HG02678 (cell line): ENCODE measurements at regions not wholly inside any gene's neighbourhood (a gene's known extent, or its start where the extent isn't known, plus 50 kb on each side); places are given as distances from the start of the nearest gene placed in this dataset.

ENCODE experiments used
- ATAC-seq: cut with Tn5 transposase; IDR thresholded peaks from one replicate; pipeline ENCODE4 v1.9.1; 2021; ENCODE audit warnings: mild to moderate bottlenecking, moderate library complexity; ENCODE audit not compliant: unreplicated experiment

DNA sequence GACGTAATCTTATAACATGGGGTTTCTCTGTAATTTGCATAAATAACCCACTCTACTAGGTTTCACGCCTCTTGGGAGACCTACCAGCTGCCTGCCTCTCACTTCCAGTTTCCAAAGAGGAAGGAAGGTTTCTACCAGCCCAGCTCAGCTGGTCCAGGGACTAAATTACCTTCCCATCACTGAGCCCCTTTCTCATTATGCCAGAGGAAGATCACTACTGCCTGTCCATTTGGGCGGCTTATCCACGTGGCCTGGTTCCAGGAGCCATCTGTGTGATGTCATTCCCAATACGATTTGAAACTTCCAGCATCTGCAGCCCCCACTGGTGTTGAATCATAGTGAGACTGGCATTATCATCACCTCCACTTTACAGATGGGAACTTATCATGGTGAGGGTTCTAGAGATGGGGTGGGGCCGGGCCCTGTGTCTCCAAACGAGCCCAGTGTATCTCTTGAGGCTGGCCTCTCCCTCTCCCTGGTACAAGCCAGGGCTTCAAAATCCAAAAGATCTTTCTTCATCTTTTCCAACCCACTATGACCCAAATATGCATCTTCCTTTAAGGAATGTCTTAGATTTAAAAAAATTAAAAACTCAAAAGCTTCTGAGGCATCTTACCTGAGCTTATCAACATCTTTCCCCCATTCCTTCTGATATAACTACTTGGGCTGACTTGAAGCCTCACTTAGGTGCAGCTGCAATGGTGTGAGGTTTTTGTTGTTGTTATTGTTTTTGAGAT lies 140.8 kb downstream of the DDX1 start:
- ATAC-seq: peak; percentile 95

DNA sequence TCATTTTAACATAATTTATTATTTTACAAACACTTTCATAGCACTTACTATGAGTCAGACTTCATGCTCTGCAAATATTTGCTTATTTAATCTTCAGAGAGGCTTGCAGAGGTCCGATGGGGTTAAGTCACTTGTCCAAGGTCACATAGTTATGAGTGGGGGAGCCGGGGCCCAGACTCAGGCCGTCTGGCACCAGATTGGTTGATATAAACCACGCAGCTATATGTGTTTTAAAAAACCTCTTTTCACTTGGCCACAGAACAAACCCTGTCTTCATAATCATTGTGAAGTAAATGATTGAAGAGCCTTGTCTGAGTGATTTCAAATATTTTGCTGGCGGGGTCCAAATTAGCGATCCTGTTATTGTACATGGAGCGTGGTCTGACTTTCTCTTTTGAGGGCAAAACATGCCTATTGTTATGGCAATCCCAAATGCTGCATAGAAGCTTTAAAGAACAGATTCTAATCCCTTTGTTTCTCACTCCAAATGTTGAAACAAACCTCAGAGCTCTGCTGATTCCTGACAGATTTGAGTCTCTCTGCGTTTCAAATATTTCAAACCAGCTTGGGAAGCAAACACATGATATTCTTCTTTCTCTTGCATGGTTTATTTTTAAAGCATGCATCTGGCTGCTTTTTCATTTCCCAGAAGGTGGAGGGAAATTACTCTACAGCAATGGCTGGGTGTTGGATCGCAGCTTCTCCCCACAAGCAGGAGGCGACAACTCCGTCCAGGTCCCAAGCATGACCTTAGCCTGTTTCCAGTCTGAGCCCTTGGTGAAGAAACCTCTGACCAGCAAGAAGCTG lies 142.4 kb downstream of the DDX1 start:
- no peak for ATAC-seq

DNA sequence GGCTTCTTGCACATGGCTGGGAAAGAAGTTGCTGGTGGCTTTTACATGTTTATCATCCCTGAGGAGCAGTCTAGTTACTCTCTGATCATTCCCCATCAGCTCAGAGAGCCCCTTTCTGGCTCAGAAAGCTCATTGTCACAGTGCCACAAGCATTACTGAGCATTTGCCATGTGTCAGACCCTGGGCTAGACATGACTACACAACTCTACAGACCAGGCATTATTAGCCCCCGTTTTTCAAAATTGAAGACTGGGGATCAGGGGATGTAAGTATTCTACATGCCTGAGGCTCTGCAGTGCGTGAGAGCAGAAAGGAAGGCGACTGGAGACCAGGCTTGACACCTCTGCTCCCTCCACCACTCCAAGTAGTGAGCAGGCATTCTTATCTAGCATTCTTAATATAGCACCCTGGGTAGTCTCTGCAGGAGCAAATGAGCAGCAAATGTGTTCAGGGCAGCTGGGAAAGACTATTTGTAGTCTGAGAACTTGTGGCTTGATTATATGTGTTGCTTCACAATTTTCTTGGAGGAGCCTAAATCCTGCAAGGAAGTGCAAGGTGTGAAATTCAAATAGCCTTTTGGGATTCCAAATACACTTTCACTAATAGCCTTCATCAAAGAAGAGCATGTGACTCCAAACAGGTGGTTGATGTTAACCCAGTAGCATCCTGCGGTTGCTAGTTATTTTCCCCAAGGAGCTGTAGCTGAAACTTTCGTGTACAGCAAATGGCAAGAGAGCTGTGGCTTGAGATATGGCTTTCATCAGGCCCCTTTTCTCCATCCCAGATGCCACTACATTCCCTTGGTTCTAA lies 143.2 kb downstream of the DDX1 start:
- no peak for ATAC-seq

DNA sequence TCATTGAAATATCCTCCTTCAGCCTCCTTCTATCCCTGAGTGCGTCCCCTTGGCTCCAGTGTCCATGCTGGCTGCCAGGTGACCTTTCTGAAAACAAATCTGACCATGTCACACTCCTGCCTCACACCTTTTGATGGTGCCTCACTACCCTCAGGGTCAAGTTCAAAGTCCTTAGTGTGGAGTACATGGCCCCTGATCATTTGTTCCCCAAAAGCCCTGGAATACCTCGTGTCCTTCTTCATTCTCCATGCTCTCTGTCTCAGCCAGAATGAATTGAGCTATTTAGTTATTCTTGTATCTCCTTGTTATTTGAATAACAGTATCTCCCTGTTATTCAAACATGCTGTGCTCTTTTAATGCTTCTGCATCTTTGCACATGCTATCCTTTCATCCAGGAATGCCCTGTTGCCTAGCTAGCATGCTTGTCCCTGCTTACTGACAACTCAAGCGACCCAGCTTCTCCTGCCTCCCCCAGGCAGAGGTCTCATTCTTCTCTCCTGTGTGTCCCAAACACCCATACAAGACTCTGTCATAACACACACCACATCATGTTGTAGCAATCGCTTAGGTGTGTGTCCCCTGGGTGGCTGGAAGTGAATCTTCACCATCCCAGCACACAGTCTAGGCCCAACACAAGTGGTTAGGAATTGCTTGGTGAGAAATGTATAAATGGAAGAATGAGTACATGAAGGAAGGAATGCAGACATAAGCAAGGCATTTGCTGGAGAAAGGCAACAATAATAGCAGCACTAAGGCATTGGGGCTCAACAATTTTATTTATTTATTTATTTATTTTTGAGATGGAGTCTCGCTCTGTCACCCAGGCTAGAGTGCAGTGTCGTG lies 144.0 kb downstream of the DDX1 start:
- ATAC-seq: no peak

DNA sequence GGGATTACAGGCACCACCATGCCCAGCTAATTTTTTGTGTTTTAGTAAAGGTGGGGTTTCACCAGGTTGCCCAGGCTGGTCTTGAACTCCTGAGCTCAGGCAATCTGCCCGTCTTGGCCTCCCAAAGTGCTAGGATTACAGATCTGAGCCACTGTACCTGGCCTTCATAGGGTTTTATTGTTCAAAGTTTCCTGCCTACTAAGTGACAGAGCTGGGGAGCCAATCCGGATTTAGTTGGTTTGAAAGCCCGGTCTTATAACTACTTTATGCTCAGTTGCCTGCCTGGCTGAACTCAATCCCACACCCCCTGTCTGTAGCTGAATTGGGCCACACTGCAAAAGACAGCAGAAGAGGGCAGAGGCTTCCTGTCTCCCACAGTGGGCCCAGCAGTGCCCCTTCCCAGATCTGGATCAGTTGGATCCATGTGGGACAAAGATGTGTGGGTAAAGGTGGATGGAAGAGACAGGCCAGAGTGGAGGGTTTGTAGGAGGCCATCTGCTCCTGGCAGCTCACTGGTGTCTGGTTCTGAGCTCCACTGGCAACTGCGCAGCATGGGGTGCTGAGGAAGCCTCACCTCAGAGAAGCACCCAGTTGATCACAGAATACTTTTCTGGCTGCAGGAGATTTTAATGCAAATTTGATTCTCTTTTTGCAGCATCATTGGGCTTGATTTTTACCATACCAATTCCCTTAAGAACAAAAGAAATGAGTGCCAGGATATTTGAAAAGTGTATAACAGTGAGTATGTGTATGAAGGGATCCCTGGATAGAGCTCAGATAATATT lies 144.9 kb downstream of the DDX1 start:
- ATAC-seq: no peak

DNA sequence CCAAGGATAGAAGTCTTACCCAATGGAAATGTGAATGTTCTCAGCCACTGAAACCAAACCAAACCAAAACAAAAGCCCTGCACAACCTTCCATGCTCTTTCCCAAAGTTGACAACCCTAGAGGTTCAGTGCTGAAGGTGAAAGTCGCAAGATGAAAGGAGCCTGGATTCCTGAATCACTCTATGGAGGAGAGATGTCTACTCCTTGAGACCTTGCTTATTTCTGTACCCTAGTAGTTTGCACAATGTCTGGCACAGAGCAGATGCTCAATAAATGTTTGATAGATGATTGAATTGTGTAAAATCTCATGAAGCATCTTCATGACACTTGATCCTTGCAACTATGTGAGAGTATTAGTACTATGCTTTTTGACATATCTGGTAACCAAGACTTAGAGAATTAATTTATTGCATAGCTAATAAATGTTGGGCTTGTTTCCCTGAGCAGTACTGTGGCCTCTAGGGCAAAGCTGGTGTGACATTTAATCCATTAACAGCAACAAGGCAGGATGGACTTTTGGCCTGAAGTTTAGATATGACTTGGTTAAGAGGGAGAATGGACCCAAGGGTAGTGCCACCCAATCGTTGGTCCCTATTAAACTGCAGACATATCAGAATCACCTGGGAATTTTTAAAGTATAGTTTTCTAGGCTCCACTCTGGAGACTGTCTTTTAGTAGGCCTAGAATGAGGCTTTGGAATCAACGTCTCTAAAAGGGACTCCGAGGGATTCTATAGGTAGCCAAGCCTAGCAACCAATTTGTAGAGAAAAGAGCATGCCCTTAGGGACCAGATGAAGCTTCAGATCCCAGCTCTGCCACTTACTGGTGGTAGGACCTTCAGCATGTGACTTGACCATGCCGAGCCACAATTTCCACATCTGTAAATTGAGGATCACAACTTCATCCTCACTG lies 145.9 kb downstream of the DDX1 start:
- no peak for ATAC-seq

DNA sequence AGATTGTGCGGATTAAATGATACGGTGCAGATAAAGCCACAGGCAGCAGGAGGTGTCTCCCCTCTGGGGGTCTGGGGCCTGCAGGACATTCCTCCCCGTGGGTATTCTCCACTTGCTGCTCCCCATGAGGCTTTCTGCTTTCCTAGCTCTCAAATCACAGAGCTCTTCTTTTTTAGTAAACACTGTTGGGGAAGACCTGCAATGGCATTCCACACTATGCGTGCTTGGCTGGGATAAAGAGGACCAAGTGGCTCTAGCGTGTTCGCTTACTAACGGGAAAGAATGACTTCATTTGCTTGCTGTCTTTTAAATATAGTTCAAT lies 146.5 kb downstream of the DDX1 start:
- no peak for ATAC-seq

DNA sequence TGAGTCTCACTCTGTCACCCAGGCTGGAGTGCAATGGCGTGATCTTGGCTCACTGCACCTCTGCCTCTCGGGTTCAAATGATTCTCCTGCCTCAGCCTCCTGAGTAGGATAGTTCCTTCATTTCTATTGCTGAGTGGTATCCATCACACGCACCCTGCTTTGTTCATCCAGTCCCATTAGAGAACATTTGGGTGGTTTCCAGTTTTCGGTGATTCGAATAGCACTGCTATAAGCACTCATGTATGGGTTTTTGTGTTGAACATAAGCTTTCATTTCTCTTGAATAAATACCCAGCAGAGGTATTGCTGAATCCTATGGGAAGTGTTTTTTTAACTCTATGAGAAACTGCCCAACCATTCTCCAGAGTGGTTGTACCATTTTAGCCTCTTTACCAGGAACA lies 147.3 kb downstream of the DDX1 start:
- ATAC-seq: no peak

DNA sequence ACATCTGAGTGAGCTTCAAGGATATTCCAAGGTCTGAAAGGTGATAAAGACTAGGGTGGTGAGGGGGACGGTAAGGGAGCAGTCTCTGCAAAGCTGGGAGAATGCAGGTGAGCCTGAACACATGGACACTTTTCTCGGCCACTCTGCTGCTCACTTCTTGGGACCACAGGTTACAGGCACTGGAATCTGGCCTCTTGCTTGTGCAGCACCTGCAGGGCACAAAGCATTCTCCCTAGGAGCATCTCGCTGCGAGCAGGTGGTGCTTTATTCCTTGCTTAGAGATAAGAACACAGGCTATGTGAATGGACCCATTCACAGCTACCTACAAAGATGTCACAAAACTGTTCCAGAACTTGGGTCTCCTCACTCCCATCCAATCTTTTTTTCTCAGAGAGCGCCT lies 153.2 kb downstream of the DDX1 start:
- ATAC-seq: no peak

DNA sequence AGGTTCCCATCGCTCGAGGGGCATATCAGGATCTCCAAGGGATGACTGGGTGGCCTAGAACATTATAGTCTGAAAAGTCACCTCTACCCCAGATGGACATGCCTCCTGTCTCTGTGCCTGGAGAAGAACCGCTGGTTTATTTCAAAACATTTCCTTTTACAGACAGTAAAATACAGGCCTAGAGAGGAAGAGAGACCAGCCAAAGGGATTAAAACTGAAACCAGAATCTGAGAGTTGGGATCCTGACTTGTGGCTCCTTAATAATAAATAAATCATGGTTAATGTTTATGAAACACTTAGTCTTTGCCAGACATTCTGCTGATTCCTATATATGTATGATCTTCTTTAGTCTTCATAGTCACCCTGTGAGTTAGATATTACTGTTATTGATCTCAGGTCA lies 153.7 kb downstream of the DDX1 start:
- no peak for ATAC-seq

DNA sequence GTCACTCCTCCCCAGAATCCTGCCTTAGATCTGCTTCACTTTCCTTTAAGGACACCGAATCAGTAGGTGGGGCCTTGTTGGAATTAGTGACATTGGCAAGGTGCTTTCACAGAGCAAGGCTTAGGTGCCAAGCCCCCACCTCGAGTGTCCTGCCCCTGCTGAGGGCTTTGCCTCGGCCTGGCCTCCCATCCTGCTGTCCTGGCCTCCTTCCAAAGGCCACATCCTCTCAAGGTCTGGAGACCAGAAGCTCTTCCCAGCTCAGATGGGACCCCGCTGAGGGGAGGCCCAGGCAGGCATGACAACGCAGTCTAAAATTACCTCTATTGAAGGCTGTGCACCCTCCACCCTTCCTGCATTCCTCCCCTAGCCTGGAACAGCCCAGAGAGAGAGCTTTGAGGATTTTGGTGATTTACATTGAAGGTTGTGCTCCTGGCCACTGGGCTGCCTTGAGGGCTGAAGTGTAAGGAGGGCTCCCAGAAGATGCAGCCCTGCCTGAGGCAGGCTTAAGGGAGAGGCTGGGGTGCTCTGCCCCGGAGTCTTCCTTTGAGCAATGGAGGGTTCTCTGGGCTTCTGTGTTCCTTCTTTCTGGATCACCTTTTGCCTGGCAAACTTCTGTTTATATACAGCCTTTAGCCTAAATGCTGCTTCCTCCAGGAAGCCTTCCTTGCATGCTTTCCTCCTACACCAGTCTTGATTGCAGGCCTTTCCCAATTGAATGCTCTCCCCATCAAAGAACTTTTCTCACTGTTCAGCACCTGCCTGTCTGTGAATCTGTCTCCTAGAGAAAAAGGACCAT lies 154.4 kb downstream of the DDX1 start:
- ATAC-seq: no peak

DNA sequence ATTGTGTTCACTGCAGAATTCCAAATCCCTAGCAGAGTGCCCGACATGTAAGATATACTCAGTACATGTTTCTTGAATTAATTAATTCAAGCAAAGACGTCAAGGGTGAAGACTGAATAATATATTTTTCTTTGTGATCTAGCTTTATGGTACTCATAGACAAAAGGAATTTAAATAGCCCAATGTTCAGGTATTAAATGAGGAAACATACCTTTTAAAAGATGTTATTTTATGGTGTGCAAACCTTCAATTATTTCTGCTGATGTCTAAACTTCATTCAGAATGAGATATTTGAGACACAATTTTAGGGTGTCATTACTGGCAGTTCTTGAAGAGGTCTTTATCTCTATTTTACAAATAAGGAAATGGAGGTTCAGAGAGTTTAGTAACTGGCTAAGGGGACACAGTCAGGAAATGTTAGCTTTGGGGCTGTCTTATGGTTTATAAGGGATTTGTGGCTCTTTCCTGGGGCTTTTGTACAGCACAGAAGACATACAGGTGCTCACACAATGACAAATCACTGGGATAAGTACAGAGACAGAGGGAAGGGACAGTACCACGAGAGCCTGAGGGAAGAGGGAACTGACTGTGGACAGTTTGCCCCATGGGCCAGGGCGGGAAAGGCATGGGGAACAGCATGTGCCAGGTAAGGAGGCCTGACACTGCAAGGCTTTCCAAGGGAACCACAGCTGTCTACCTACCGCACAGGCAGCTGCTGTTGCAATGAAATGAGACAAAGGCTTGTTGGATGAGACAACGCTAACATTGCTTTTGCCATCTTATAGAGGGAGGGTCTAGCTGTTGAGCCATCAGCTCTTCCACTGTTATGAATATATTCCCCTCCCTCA lies 155.3 kb downstream of the DDX1 start:
- ATAC-seq: no peak

DNA sequence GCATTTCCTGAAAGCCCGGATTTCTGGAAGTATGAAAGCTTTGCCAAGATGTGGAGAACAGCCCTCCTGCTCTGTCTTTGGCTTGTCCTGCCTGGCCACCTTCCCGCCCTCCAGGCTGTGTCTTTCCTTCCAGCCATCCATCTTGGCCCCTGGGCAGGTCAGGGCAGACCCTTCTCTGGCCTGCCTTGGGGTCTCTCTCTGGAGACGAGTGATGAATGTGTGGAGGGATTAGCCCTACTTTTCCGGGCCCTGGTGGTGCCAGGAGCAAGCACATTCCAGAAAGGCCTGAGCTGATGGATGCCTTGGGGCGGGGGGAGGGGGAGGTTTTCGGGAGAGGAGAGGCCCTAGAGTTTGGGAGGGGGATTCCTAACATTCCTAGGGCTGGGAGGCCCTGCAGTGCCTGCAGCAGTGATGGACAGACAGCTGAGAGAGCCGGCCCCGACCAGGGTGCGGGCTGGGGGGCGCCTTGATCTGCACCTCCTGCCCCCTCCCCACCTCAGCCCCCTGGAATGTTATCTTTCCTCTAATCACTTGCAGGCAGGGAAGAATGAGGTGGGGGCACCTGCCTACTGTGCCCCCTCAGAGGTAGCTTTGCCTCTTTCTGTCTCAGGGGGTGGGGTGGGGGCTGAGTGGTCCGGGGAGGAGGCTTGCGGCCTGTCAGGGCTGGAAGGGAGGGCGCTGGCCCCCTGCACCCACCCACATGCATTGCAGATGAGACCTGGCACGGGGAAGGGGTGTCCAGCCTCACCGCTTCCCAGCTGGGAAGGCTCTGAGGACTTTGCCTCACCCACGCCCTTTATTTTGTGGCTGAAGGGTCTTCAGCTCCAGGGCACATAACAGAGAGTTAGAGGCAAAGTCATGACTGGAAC lies 156.2 kb downstream of the DDX1 start:
- no peak for ATAC-seq

DNA sequence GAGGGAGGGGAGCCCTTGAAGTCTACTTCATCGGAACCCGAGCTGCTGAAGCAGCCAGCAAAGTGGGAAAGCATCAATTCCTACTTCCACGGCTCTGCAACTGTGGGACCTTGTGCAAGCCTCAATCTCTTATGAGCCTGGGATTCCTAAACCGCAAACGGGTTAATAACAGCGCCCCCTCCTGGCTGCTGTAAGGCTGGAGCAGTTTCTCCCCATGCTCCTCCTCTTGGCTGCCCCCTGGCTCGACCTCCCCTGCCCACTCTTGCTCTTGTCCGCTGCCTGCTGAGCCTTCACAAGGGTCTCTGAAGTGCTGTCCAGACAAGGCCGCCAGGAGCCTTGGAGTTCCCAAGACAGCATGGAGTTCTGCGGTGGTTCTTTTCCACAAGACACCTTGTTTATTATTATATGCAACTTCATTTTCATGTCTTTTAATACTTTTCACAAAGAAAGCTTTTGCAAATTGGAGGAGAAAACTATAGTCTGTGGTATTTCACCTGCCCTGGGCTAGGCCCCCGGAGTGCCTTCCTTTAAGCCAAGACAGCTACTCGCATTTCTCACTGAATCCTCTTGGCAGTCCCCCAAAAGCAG lies 157.2 kb downstream of the DDX1 start:
- ATAC-seq: no peak

DNA sequence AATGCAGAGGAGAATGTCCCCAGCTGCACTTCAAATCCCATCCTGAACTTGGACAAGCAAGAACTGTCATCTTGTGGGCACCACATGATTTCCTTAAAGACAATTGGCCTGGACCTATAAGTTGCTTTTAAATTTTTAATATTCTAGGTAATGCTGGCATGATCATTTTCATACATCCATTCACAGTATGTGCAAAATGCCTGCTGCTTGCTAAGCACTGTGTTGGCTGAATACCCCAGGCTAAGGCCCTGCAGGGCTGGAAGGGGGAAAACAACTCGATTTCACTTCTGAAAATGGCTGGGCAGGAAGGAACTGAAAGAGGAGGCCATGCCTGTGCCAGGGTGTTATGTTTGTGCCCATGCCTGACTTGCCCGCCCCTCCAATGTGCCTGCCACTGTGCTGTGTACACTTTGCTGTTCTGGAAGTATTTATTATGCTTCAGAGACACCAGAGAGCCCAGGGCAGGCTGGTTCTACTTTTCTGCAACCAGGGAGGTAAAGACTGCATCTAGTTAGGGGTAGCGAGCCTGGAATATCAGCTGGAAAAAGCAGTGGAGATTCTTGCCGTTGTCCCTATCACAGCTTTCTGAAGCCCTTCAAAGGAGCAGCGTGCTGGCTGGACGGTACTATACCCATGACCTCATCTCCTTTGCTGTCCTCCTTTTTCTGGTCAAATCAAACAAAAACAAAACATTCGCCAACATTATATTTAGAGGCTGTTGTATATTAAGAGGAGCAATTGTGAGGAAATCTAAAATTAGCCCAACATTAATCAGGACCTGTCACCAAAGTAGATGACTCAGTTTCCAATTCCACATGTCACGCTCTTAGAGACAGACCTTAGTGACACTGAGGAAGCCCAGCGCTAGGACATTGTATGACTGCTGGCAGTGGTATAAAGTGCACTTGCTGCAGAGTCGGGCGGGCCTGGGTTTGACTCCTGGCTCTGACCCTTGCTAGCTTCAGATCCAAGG lies 158.1 kb downstream of the DDX1 start:
- no peak for ATAC-seq
